Right atrium auricular region (tissue), 2 donors: ENCODE measurements at regions not wholly inside any gene's neighbourhood (a gene's known extent, or its start where the extent isn't known, plus 50 kb on each side); places are given as distances from the start of the nearest gene placed in this dataset.

Experiments used
- DNase-seq: peaks from one replicate; pipeline ENCODE4 v3.0.0-alpha.2; 2019; ENCODE audit warnings: low spot score
- H3K27ac ChIP-seq, 2 donors: fragments of 200-600 bp; sonication (generic); 1 replicate in 1 of 2; 2 replicates in 1 of 2; pipeline ENCODE4 v1.5.1; 2016 to 2019
- H3K27me3 ChIP-seq, 2 donors: fragments of 200-600 bp; sonication (generic); one replicate each; pipeline versions ENCODE4 v1.5.1 to v1.6.0; 2017 to 2019
- H3K36me3 ChIP-seq: fragments of 200-600 bp; sonication (generic); one replicate; pipeline ENCODE4 v1.5.1; 2016
- H3K4me1 ChIP-seq, 2 donors: fragments of 200-600 bp; sonication (generic); one replicate each; pipeline versions ENCODE4 v1.5.1 to v1.6.0; 2017 to 2019
- H3K4me3 ChIP-seq, 2 donors: fragments of 200-600 bp; sonication (generic); 1 replicate in 1 of 2; 2 replicates in 1 of 2; pipeline ENCODE4 v1.5.1; 2017 to 2019; ENCODE audit warnings: mild to moderate bottlenecking in 1 of 2, moderate library complexity in 1 of 2
- H3K9me3 ChIP-seq, 2 donors: fragments of 200-600 bp; sonication (generic); one replicate each; pipeline ENCODE4 v1.5.1; 2019
- CTCF ChIP-seq, 2 donors: fragments of 200-600 bp; sonication (generic); IDR thresholded peaks; one replicate each; pipeline ENCODE4 v1.5.1; 2019; ENCODE audit warnings: antibody characterized with exemption in 2 of 2

GRCh38 chr21:26761174-26761915 is 83.9 kb downstream of the ADAMTS1 start:
- H3K27me3 ChIP-seq: no peaks in the 10 kb centered on the region
- no peak overlapping the region for H3K4me3 ChIP-seq
- no peak for DNase-seq
- no peaks in the 10 kb centered on the region for H3K36me3 ChIP-seq
- H3K27ac ChIP-seq: no peak overlapping the region
- H3K9me3 ChIP-seq: no peaks in the 10 kb centered on the region
- H3K4me1 ChIP-seq: no peaks in the 10 kb centered on the region
- TF ChIP-seq CTCF (IDR thresholded peaks at IDR 0.05): no peak

GRCh38 chr21:26759731-26760130 is 85.5 kb downstream of the ADAMTS1 start:
- Histone ChIP-seq H3K36me3 (no peaks in the 10 kb centered on the region), H3K27me3 (no peaks in the 10 kb centered on the region), H3K27ac (no peak overlapping the region), H3K9me3 (no peaks in the 10 kb centered on the region), H3K4me3 (no peak overlapping the region), H3K4me1 (no peaks in the 10 kb centered on the region)
- TF ChIP-seq CTCF (IDR thresholded peaks at IDR 0.05): no peak
- DNase-seq: no peak

GRCh38 chr21:26758083-26758880 is 86.9 kb downstream of the ADAMTS1 start:
- H3K9me3 ChIP-seq: no peaks in the 10 kb centered on the region
- no peak overlapping the region for H3K4me3 ChIP-seq
- no peak overlapping the region for H3K27ac ChIP-seq
- no peaks in the 10 kb centered on the region for H3K27me3 ChIP-seq
- no peaks in the 10 kb centered on the region for H3K36me3 ChIP-seq
- TF ChIP-seq CTCF (IDR thresholded peaks at IDR 0.05): no peak
- no peaks in the 10 kb centered on the region for H3K4me1 ChIP-seq
- DNase-seq: no peak

GRCh38 chr21:26756491-26757159 is 88.6 kb downstream of the ADAMTS1 start:
- no peak overlapping the region for H3K27ac ChIP-seq
- TF ChIP-seq CTCF (IDR thresholded peaks at IDR 0.05): no peak
- H3K4me3 ChIP-seq: no peak overlapping the region
- no peaks in the 10 kb centered on the region for H3K36me3 ChIP-seq
- no peaks in the 10 kb centered on the region for H3K27me3 ChIP-seq
- no peaks in the 10 kb centered on the region for H3K4me1 ChIP-seq
- no peaks in the 10 kb centered on the region for H3K9me3 ChIP-seq
- DNase-seq: no peak

GRCh38 chr21:26754853-26755252 is 90.4 kb downstream of the ADAMTS1 start:
- no peak overlapping the region for H3K4me3 ChIP-seq
- DNase-seq: no peak
- no peaks in the 10 kb centered on the region for H3K4me1 ChIP-seq
- H3K27ac ChIP-seq: no peak overlapping the region
- H3K36me3 ChIP-seq: no peaks in the 10 kb centered on the region
- H3K27me3 ChIP-seq: no peaks in the 10 kb centered on the region
- no peak for TF ChIP-seq CTCF (IDR thresholded peaks at IDR 0.05)
- no peaks in the 10 kb centered on the region for H3K9me3 ChIP-seq
